WERI-Rb-1 (cell line): ENCODE measurements at regions not wholly inside any gene's neighbourhood (a gene's known extent, or its start where the extent isn't known, plus 50 kb on each side); places are given as distances from the start of the nearest gene placed in this dataset.
A peak's percentile ranks its signal among the peaks of the same experiment; 100 is the strongest.

ENCODE experiments used
- DNase-seq: peaks from one replicate; pipeline ENCODE4 v3.0.0-alpha.2; 2020
- H3K27ac ChIP-seq: fragments of 250-450 bp; sonication (Bioruptor Pico); 2 replicates; pipeline ENCODE4 v1.5.1; 2020; ENCODE audit warnings: mild to moderate bottlenecking, moderate library complexity
- H3K27me3 ChIP-seq: fragments of 250-450 bp; sonication (Bioruptor Pico); 2 replicates; pipeline ENCODE4 v1.5.1; 2021; ENCODE audit warnings: mild to moderate bottlenecking, low read depth, moderate library complexity; ENCODE audit not compliant: insufficient read depth, severe bottlenecking
- H3K36me3 ChIP-seq: fragments of 250-450 bp; sonication (Bioruptor Pico); 2 replicates; pipeline ENCODE4 v1.5.1; 2020; ENCODE audit warnings: mild to moderate bottlenecking, moderate library complexity
- H3K4me3 ChIP-seq: 2 replicates; pipeline ENCODE4 v1.5.1; 2011; ENCODE audit warnings: low read depth, mild to moderate bottlenecking, control low read depth, low read length
- H3K9me3 ChIP-seq: fragments of 250-450 bp; sonication (Bioruptor Pico); 2 replicates; pipeline ENCODE4 v1.5.1; 2021; ENCODE audit warnings: mild to moderate bottlenecking, moderate library complexity; ENCODE audit not compliant: severe bottlenecking
- CTCF ChIP-seq: IDR thresholded peaks from 2 replicates; pipeline ENCODE4 v1.5.1; 2011; ENCODE audit warnings: low read depth, mild to moderate bottlenecking, control low read depth, inconsistent platforms, low read length

GRCh38 chr3:66138336-66139313 lies 82.2 kb upstream of the SLC25A26 start:
- peak; percentile 73 for DNase-seq
- peak; percentile 89 for TF ChIP-seq CTCF
- H3K36me3 ChIP-seq: no peaks in the 10 kb centered on the region
- H3K4me3 ChIP-seq: no peak overlapping the region
- H3K27ac ChIP-seq: no peak overlapping the region
- no peaks in the 10 kb centered on the region for H3K9me3 ChIP-seq
- H3K27me3 ChIP-seq: no peaks in the 10 kb centered on the region

- Histone ChIP-seq H3K9me3 (no peaks in the 10 kb centered on the region), H3K27me3 (no peaks in the 10 kb centered on the region), H3K4me3 (no peak overlapping the region), H3K36me3 (no peaks in the 10 kb centered on the region), H3K27ac (no peak overlapping the region)
- TF ChIP-seq CTCF: no peak
- no peak for DNase-seq
Measured at GRCh38 chr3:66136597-66136996, 84.2 kb upstream of the SLC25A26 start.

GRCh38 chr3:66133853-66134445 lies 86.9 kb upstream of the SLC25A26 start:
- H3K4me3 ChIP-seq: no peak overlapping the region
- no peaks in the 10 kb centered on the region for H3K36me3 ChIP-seq
- H3K27ac ChIP-seq: no peak overlapping the region
- no peak for TF ChIP-seq CTCF
- H3K9me3 ChIP-seq: no peaks in the 10 kb centered on the region
- H3K27me3 ChIP-seq: no peaks in the 10 kb centered on the region
- DNase-seq: no peak

- no peaks in the 10 kb centered on the region for H3K27me3 ChIP-seq
- no peak for DNase-seq
- no peaks in the 10 kb centered on the region for H3K9me3 ChIP-seq
- H3K4me3 ChIP-seq: no peak overlapping the region
- H3K36me3 ChIP-seq: no peaks in the 10 kb centered on the region
- H3K27ac ChIP-seq: no peak overlapping the region
- no peak for TF ChIP-seq CTCF
Measured at GRCh38 chr3:66133050-66133757, 87.6 kb upstream of the SLC25A26 start.

GRCh38 chr3:66128623-66129022 lies 89.9 kb upstream of the MAGI1 start:
- DNase-seq: no peak
- no peak overlapping the region for H3K27ac ChIP-seq
- H3K36me3 ChIP-seq: no peaks in the 10 kb centered on the region
- no peaks in the 10 kb centered on the region for H3K27me3 ChIP-seq
- no peak overlapping the region for H3K4me3 ChIP-seq
- no peak for TF ChIP-seq CTCF
- H3K9me3 ChIP-seq: no peaks in the 10 kb centered on the region
